Karpas-422 (cell line): ENCODE measurements at regions not wholly inside any gene's neighbourhood (a gene's known extent, or its start where the extent isn't known, plus 50 kb on each side); places are given as distances from the start of the nearest gene placed in this dataset.
"Not testable (repeated sequence)": the region's sequence is repeated elsewhere in the genome, so short reads cannot be mapped to it uniquely, and the experiment has no call there.

Source experiments
- DNase-seq: peaks from one replicate; pipeline ENCODE4 v3.0.0-alpha.2; 2015
- H2AFZ ChIP-seq: fragments of 200-600 bp; sonication (generic); 2 replicates; pipeline ENCODE4 v1.6.1; 2014; ENCODE audit warnings: antibody characterized with exemption, low read length, mixed read lengths
- H3K27ac ChIP-seq: fragments of 200-600 bp; sonication (generic); 2 replicates; pipeline ENCODE4 v1.5.1; 2014; ENCODE audit warnings: mild to moderate bottlenecking, low read length, moderate library complexity
- H3K27me3 ChIP-seq: fragments of 200-600 bp; sonication (generic); 2 replicates; pipeline ENCODE4 v1.6.1; 2014; ENCODE audit warnings: low read length, mixed read lengths
- H3K36me3 ChIP-seq: fragments of 200-600 bp; sonication (generic); 2 replicates; pipeline ENCODE4 v1.6.1; 2014; ENCODE audit warnings: low read length, mixed read lengths; ENCODE audit not compliant: insufficient read depth
- H3K4me1 ChIP-seq: fragments of 200-600 bp; sonication (generic); 2 replicates; pipeline ENCODE4 v1.6.1; 2014; ENCODE audit warnings: mild to moderate bottlenecking, low read length, mixed read lengths
- H3K4me2 ChIP-seq: fragments of 200-600 bp; sonication (generic); 2 replicates; pipeline ENCODE4 v1.6.1; 2014; ENCODE audit warnings: low read length, low read depth, mild to moderate bottlenecking; ENCODE audit not compliant: poor library complexity, severe bottlenecking
- H3K4me3 ChIP-seq: fragments of 200-600 bp; sonication (generic); 2 replicates; pipeline ENCODE4 v1.5.1; 2014; ENCODE audit warnings: mild to moderate bottlenecking, antibody characterized with exemption, low read length, mixed read lengths
- H3K79me2 ChIP-seq: fragments of 200-600 bp; sonication (generic); 2 replicates; pipeline ENCODE4 v1.6.1; 2014; ENCODE audit warnings: mild to moderate bottlenecking, low read length, mixed read lengths
- H3K9ac ChIP-seq: fragments of 200-600 bp; sonication (generic); 2 replicates; pipeline ENCODE4 v1.6.0; 2014; ENCODE audit warnings: low read length
- H3K9me2 ChIP-seq: fragments of 200-600 bp; sonication (generic), shearing (Covaris generic); replicated peaks from 2 replicates; pipeline ENCODE4 v1.6.0; 2014; ENCODE audit warnings: mild to moderate bottlenecking, low read length, moderate library complexity; ENCODE audit not compliant: insufficient read depth
- H3K9me3 ChIP-seq: fragments of 300-700, 200-600 bp; sonication (generic); 2 replicates; pipeline ENCODE4 v1.6.1; 2014; ENCODE audit warnings: low read length, mixed read lengths
- H4K20me1 ChIP-seq: fragments of 200-600 bp; sonication (generic); 2 replicates; pipeline ENCODE4 v1.6.1; 2014; ENCODE audit warnings: mild to moderate bottlenecking, antibody characterized with exemption, low read length, low read depth; ENCODE audit not compliant: insufficient read depth

GRCh38 chrX:768596-768995 is 138.0 kb downstream of the SHOX start:
- Histone ChIP-seq H3K4me1 (peaks cover 60% of the 10 kb centered on the region), H3K27ac (peak overlapping the region; percentile 84), H3K36me3 (no peaks in the 10 kb centered on the region), H3K27me3 (no peaks in the 10 kb centered on the region), H3K79me2 (no peaks in the 10 kb centered on the region), H3K4me2 (peak overlapping the region; percentile 49), H3K9me2 (no peaks in the 10 kb centered on the region), H3K4me3 (peak overlapping the region; percentile 17; the same call in 1 of the 2 replicates), H3K9me3 (no peaks in the 10 kb centered on the region), H4K20me1 (no peaks in the 10 kb centered on the region), H3K9ac (peak overlapping the region; percentile 38; the same call in 1 of the 2 replicates), H2AFZ (no peak overlapping the region)
- peak; percentile 74 for DNase-seq

GRCh38 chrX:758917-759316 is 128.3 kb downstream of the SHOX start:
- no peak overlapping the region for H3K27ac ChIP-seq
- no peaks in the 10 kb centered on the region for H3K79me2 ChIP-seq
- DNase-seq = no peak
- no peaks in the 10 kb centered on the region for H3K36me3 ChIP-seq
- H3K9me3 ChIP-seq = no peaks in the 10 kb centered on the region
- H2AFZ ChIP-seq = no peak overlapping the region
- H4K20me1 ChIP-seq = no peaks in the 10 kb centered on the region
- no peak overlapping the region for H3K9ac ChIP-seq
- no peak overlapping the region for H3K4me3 ChIP-seq
- H3K9me2 ChIP-seq = no peaks in the 10 kb centered on the region
- no peak overlapping the region for H3K4me2 ChIP-seq
- H3K4me1 ChIP-seq = no peaks in the 10 kb centered on the region
- no peaks in the 10 kb centered on the region for H3K27me3 ChIP-seq

GRCh38 chrX:750812-751211 is 120.2 kb downstream of the SHOX start:
- no peak for DNase-seq
- H3K79me2 ChIP-seq = no peaks in the 10 kb centered on the region
- H3K9ac ChIP-seq = no peak overlapping the region
- H3K27ac ChIP-seq = no peak overlapping the region
- no peaks in the 10 kb centered on the region for H3K4me1 ChIP-seq
- H3K4me2 ChIP-seq = no peak overlapping the region
- H3K4me3 ChIP-seq = no peak overlapping the region
- no peak overlapping the region for H2AFZ ChIP-seq
- no peaks in the 10 kb centered on the region for H4K20me1 ChIP-seq
- no peaks in the 10 kb centered on the region for H3K27me3 ChIP-seq
- no peaks in the 10 kb centered on the region for H3K36me3 ChIP-seq
- H3K9me2 ChIP-seq = no peaks in the 10 kb centered on the region
- no peaks in the 10 kb centered on the region for H3K9me3 ChIP-seq

GRCh38 chrX:750263-750662 is 119.7 kb downstream of the SHOX start:
- H3K27me3 ChIP-seq = no peaks in the 10 kb centered on the region; the same call in 1 of the 2 replicates

GRCh38 chrX:747176-747575 is 116.6 kb downstream of the SHOX start:
- no peaks in the 10 kb centered on the region for H4K20me1 ChIP-seq
- no peak for DNase-seq
- H3K4me2 ChIP-seq = no peak overlapping the region
- H3K9me3 ChIP-seq = no peaks in the 10 kb centered on the region
- no peak overlapping the region for H2AFZ ChIP-seq
- H3K4me1 ChIP-seq = no peaks in the 10 kb centered on the region
- no peak overlapping the region for H3K9ac ChIP-seq
- H3K36me3 ChIP-seq = no peaks in the 10 kb centered on the region
- H3K9me2 ChIP-seq = no peaks in the 10 kb centered on the region
- H3K79me2 ChIP-seq = no peaks in the 10 kb centered on the region
- no peaks in the 10 kb centered on the region; the same call in 1 of the 2 replicates for H3K27me3 ChIP-seq
- no peak overlapping the region for H3K27ac ChIP-seq
- H3K4me3 ChIP-seq = no peak overlapping the region

More at GRCh38 chrX:750263-750662, 119.7 kb downstream of the SHOX start:
- Histone ChIP-seq H3K79me2 (no peaks in the 10 kb centered on the region), H3K9me3 (no peaks in the 10 kb centered on the region), H4K20me1 (no peaks in the 10 kb centered on the region), H3K4me1 (no peaks in the 10 kb centered on the region), H3K4me2 (no peak overlapping the region), H3K9me2 (no peaks in the 10 kb centered on the region), H3K9ac (no peak overlapping the region), H3K4me3 (no peak overlapping the region), H2AFZ (no peak overlapping the region), H3K36me3 (no peaks in the 10 kb centered on the region), H3K27ac (no peak overlapping the region)
- DNase-seq = no peak

GRCh38 chrX:739611-740010 is 109.0 kb downstream of the SHOX start:
- H3K9me3 ChIP-seq = 0 out of 2 replicates have a peak, but pooled peaks cover 6% of the 10 kb centered on the region
- no peak overlapping the region for H3K27ac ChIP-seq
- H3K4me2 ChIP-seq = no peak overlapping the region
- DNase-seq = no peak
- no peaks in the 10 kb centered on the region for H3K9me2 ChIP-seq
- no peaks in the 10 kb centered on the region for H3K79me2 ChIP-seq
- no peaks in the 10 kb centered on the region for H4K20me1 ChIP-seq
- no peaks in the 10 kb centered on the region for H3K27me3 ChIP-seq
- H3K36me3 ChIP-seq = no peaks in the 10 kb centered on the region
- H3K9ac ChIP-seq = no peak overlapping the region
- H3K4me1 ChIP-seq = no peaks in the 10 kb centered on the region
- no peak overlapping the region for H2AFZ ChIP-seq
- H3K4me3 ChIP-seq = no peak overlapping the region

GRCh38 chrX:737021-737420 is 106.4 kb downstream of the SHOX start:
- not testable (repeated sequence) for H2AFZ ChIP-seq, H3K9ac ChIP-seq, H3K9me2 ChIP-seq, H3K9me3 ChIP-seq, H3K4me2 ChIP-seq, DNase-seq, H3K27ac ChIP-seq, H3K36me3 ChIP-seq, H4K20me1 ChIP-seq, H3K27me3 ChIP-seq, H3K79me2 ChIP-seq, H3K4me1 ChIP-seq, H3K4me3 ChIP-seq

GRCh38 chrX:734362-734761 is 103.8 kb downstream of the SHOX start:
- no peak overlapping the region for H3K9ac ChIP-seq
- no peak overlapping the region for H2AFZ ChIP-seq
- no peak for DNase-seq
- H3K9me2 ChIP-seq = no peaks in the 10 kb centered on the region
- no peak overlapping the region for H3K4me3 ChIP-seq
- no peaks in the 10 kb centered on the region for H3K79me2 ChIP-seq
- no peaks in the 10 kb centered on the region for H3K36me3 ChIP-seq
- H3K27ac ChIP-seq = no peak overlapping the region
- H3K4me1 ChIP-seq = no peaks in the 10 kb centered on the region
- H4K20me1 ChIP-seq = no peaks in the 10 kb centered on the region
- 0 out of 2 replicates have a peak, but pooled peaks cover 6% of the 10 kb centered on the region for H3K9me3 ChIP-seq
- no peak overlapping the region for H3K4me2 ChIP-seq
- no peaks in the 10 kb centered on the region for H3K27me3 ChIP-seq

GRCh38 chrX:733961-734360 is 103.4 kb downstream of the SHOX start:
- H2AFZ ChIP-seq = no peak overlapping the region
- H3K27ac ChIP-seq = no peak overlapping the region
- no peak overlapping the region for H3K4me3 ChIP-seq
- no peaks in the 10 kb centered on the region for H3K9me2 ChIP-seq
- H3K4me1 ChIP-seq = no peaks in the 10 kb centered on the region
- H3K9me3 ChIP-seq = 0 out of 2 replicates have a peak, but pooled peaks cover 6% of the 10 kb centered on the region
- no peaks in the 10 kb centered on the region for H3K79me2 ChIP-seq
- no peak overlapping the region for H3K9ac ChIP-seq
- no peaks in the 10 kb centered on the region for H3K27me3 ChIP-seq
- H3K4me2 ChIP-seq = no peak overlapping the region
- no peaks in the 10 kb centered on the region for H4K20me1 ChIP-seq
- no peak for DNase-seq
- no peaks in the 10 kb centered on the region for H3K36me3 ChIP-seq
